Stimulated activated CD4-positive, alpha-beta T cell treated with anti-CD3 and anti-CD28 coated beads, Interleukin-15, amount 100 ng/mL, for 24 hours (primary cell): ENCODE measurements at regions not wholly inside any gene's neighbourhood (a gene's known extent, or its start where the extent isn't known, plus 50 kb on each side); places are given as distances from the start of the nearest gene placed in this dataset.
"Not testable (repeated sequence)": the region's sequence is repeated elsewhere in the genome, so short reads cannot be mapped to it uniquely, and the experiment has no call there.

ENCODE experiments used
- DNase-seq: peaks from one replicate; pipeline ENCODE4 v3.0.0-alpha.2; 2020

DNA sequence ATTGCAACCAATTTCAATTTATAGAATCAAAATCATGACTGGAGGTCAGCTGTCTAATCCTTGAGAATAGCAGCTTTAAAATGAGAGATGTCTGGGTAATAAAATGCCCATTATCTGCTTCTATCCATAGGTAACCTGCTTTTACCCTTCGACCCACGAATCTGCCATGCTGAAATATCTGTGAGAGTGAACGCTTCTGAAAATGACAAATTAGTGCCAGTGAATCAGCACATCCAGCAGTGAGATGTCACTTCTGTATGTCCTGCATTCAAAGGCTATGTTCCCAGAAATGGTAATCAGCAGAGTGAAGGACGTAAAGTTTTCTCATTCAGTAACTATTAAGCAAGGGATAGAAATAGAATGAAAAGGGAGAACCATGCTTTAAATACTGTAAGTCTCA, 532.4 kb upstream of the ITGA1 start:
- no peak for DNase-seq

DNA sequence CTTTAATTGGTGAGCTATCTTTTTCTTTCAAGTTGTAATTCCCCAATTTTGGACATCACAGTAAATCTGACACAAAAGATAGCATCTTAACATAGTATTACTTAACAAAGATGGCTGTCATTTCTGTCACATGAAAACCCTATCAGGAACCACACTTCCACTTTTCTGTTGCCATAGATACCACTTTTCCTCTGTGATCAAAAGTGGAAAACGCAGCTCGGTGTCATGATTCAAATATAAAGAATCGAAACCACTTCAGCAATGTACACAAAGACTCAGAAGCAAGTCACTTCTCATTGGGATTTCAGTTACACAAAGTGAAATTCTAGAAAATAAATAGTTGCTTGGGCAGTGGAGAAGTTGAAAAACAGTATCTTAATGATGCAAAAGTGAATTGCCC, 524.9 kb upstream of the ITGA1 start:
- no peak for DNase-seq

DNA sequence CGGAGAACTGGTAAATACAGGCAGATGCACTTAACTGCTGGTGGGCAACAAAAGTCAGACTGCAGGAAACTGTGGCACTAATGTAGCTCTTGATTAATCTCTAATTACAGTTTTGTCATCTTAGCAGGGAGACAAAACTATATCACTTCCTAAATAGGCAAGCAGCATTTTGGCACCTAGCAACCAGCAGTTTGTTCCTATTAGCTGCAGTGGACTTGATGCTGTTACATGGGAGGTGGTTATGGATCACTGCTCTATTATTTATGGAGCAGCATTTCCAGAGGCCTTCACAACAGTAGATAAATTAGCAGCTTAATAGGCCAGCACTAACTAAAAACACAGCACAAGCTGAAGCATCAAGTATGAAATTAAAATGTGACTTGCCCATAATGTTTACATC, 518.3 kb upstream of the ITGA1 start:
- no peak for DNase-seq

DNA sequence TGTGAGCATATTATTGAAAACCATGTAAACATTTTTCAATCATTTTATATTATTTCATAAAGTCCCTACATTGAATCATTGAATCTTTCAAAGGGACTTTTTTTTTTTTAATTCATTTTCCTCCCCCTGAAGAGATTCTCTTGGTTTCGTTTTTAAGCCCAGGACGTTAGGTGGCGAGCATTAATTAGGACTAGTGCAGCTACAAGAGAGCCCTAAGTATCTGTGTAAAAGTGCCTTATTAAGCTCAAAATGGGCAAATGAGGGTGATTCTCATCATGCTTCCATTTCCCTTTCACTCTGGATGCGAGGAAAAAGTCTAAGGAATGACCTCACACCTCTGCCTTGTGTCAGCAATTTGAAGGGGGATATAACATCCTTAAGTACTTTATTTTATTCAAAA, 517.9 kb upstream of the ITGA1 start:
- no peak for DNase-seq

DNA sequence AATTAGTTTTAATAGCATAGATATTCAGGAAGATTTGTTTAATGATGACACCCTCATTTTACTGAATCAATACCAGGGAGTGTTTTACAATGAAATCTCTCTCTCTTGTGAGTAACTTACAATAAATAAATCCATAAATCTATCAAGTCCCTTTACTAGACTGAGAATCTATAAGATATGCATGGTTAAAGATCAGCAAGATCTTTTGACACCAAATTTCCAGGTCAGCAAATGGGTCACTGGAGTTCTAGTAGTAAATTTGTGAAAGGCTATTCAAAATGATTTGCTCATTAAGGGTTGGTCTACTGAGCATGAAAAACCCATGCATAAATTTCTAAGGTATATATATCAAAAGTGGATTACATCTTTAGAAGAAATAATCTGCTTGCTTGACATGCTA, 512.1 kb upstream of the ITGA1 start:
- no peak for DNase-seq

DNA sequence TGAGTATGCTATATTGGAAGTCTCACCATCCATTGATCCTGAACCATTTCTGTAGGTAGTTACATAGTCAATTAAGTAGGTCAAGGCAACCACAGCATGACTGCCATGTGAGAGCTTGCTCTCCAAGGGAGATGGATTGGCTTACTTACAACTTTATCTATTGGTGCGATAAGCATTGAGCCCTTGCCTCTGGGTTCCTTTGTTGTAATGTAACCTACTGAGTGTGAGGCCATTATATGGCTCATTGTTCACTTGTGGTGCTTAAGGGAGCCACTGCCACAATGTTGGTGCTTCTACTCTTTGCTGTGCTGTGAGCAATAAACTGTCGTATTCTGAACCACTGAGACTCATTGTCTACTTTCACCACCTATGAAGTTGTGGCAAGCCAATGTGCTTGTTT, 510.6 kb upstream of the ITGA1 start:
- DNase-seq, result no peak

DNA sequence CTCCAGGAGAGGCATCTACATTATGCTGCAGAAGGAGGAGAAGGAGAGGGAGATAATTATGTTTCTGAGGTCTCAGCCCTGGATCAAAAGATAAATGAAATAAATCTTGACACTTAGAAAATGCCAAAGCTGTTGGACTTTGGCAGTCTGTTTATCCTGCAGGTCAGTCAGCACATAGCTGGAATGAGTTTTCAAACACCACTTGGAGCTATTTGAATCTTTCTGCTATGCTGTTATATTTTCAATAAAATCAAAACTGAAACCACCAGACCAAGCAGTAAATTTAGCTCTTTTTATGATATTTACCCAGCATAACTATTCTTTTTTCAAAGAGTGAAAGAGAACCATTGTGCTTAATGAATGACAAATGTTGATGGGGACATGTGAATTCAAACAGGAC, 505.1 kb upstream of the ITGA1 start:
- DNase-seq, result no peak

DNA sequence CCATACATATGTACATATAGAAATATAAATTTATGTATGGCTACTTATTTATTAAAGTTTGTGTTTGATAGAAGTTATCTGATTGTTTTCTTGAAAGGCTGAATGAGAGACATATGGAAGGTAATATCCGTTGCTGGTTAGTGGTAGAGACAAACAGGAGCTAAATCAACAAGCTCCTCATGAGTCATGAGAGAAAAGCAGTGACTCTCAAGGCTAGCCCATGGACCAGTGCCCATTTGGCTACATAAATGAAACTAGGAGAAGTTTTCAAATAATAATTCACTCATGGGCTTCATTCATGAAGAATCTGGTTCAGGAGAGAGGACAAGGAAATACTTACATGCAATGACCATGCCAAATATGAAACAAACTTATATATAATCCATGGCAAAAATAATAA, 504.5 kb upstream of the ITGA1 start:
- DNase-seq, result no peak

DNA sequence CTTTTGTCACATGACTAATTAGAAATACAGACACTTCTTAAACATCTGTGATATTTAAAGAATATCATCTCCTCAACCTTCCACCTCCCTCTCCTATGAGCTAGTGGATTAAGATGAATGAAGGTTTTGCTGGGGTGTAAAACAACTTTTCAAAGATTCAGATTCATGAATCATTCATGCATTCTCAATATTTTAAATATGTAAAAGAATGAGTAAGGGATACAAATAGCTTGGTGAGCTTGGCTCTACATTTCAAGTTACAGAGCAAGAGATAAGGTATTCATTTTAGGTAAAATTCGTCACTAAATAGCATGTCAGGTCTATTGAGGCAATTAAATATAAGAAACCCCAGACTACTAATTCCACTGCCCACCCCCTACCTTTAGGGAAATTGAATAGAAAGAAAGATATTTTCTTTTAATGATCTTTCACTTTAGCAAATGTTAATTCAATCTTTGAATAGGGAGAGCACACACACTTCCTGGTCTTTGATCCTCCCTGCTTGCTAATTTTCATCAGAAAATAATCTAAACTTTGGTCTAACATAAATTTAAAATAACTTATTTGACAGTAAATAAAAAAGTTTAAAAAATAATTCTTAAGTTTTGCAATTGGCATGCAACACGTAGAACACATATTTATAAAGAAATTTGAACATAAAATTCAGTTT, 486.9 kb upstream of the ITGA1 start:
- no peak for DNase-seq

DNA sequence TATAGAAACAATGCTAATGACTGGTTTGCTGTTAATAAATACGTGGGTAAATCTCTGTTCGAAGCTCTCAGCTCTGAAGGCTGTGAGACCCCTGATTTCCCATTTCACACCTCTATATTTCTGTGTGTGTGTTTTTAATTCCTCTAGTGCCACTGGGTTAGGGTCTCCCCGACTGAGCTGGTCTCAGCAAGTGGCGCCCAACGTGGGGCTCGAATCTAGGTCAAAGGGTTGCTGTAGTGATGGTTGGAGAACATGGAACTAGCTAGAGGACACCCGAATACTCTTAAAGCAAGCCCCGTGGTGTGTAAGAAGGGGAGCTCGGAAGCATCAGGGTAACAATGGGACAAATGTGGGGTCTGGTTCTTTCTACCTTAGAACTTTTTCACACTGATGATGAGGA, 482.9 kb upstream of the ITGA1 start:
- DNase-seq, result not testable (repeated sequence)

DNA sequence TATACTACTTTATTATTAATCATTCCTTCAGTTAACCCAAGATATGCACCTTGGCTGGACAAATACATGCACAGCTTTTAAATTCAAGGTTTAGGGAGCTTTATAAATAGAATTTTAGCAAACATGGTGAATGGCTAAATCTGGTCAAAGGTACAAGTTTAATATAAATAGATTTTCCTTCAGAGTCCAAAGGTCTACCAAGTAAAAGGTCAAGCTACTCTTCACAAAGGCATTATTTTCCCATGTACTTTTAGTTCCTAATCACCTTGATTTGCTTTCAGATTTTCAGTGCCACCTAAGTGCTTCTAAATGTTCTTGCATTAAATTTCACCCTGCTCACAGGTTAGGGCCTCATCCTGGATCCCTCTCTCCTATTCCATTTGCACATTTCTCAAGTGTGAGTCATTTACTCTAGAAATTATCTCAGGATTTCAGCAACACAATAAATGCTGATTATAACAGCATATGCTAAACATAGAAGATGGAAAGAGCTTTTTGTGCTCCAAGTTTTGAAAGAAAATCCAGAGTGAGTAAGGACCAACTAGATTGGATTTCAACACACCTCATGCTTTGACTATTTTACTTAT, 459.4 kb upstream of the ITGA1 start:
- DNase-seq, result no peak

DNA sequence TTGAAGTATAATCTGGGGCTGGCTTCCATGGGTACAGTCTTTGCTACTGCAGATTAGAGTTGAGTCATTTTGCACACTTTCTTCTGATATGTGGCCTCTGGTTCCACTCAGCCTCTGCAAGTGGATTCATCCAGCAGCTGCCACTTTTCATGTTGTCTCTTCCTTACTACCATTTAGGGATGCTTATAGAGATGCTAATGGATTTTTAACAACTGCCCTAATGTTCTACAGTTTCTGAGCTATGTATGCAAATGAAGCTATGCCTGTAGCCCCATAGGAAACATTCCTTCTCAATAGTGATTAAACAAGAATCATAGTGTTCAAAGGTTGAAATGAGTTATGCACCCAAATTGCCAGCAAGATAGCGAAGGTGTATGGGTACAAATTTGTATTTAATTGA, 456.0 kb upstream of the ITGA1 start:
- no peak for DNase-seq

DNA sequence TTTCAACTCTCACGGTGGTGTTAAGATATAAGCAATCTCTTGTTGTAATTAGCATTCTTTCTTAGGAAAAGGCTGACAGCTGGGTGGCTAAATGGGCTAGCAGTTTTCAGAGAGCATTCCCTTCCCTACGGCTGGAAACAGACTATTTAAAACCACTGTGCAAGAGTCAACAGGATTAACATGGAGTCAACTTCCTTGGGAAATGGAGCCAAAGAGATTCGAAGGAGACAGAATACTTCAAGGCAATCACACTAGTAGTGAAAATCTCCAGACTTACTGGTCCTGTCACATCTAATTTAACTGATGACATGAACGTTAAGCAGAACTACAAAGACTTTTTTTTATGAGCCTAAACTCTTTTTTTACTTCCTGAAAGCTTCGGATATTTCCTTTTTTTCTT, 453.3 kb upstream of the ITGA1 start:
- DNase-seq, result no peak

DNA sequence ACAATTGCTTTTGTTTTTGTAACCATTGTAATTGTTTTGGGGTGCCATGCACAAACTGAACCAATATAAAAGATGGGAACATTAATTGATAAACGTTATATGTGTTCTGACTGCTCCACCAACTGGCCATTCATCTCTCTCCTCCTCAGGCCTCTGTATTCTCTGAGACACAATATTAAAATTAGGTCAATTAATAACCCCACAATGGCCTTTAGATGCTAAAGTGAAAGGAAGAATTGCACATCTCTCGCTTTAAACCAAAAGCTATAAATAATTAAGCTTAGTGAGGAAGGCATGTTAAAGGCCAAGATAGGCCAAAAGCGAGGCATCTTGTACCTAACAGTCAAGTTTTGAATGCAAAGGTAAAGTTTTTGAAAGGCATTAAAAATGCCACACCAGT, 448.4 kb upstream of the ITGA1 start:
- no peak for DNase-seq

DNA sequence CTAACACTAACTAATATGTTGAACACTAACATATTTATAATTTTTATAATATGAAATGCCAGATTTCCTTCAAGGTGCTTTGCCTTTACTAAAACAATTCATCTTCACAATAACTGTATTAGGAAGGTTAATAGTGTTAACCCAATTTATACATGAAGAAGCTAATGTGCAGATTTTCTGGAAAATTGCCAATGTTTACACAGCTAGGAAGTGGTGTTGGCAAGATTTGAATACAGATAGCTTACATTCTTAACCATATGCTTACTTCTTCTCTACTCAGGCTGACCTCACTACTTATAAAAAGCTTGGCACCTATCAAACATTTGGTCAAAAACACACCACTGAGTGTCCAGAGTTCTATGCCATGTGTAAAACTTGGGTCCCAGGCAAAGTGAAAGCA, 445.4 kb upstream of the ITGA1 start:
- no peak for DNase-seq

DNA sequence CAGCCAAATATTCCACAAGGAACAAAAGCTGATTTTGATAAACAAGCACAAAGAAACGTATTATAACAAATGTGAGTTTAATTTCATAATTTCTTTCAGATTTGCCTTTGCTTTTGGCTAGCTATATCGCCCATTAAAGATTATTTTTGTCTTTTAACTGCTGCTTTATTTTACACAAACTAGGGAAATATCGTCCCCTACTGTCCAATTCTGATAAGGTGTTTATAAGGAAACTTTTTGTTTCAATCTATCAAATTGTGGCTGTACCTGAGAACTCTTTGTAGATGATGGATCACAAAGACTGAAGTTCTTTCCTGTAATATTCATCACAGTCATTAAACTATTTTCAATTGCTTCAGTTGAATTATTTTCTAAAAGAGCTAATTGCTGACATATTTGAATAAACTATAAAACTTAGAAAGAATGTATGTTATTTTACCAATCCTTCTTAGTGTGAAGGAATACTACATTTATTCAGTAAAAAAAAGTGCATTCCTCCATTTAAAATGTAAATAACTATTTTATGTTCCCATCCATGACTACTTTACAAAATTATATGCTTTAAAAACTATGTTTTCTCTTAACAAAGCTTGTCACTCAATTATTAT, 431.3 kb upstream of the ITGA1 start:
- DNase-seq, result no peak

DNA sequence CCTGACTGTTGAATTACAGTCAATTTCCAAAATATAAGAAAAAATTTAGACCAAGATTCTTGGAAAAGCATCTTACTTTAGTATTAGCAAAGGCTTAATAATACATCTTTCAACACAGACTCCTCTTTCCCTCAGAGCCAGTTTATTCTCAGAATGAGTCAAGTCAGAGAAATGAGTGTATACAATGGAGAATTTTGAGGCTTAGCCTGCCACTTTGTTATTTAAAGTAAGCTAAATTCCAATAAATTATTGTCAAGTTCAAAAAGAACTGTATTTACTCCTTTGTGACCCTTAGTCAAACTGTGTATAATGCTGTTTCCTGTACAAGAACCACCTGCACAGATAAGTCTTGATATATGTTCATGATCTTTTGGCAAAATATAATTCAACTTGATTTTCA, 428.5 kb upstream of the ITGA1 start:
- no peak for DNase-seq

DNA sequence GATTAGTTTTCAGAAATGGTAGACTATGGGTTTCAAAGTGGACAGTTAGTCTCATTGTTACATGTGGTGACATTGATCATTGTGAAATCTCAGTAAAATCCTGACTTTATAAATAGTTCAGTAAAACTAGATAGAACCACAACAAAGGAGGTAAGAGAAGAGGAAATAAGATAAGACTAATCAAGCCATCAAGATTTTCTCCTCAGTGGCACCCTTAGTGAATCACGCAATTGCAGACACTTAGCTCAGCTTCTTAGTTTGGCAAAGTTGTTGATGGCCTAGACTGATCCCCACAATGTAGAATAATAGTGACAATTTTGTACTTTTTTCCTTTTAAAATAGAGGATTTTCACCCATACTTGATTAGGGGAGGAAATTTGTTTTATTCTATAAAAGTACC, 426.7 kb upstream of the ITGA1 start:
- no peak for DNase-seq

DNA sequence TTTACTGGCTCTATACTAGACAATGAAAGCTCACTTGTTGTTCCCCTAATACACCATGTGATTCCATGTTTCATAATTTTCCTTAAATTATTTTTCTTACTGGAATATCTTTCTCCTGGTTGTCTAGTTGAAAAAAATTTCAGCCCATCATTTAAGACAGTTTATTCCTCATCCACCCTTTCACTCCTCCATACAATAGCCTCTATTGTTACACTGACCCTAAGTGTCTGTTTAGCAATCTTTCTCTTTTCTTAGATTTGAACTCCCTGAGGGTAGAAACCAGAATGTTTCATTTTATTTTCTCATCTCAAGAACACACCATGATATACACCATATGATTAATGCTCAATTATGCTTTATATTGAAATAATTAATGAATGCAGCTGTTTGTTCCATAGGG, 413.4 kb upstream of the ITGA1 start:
- no peak for DNase-seq

DNA sequence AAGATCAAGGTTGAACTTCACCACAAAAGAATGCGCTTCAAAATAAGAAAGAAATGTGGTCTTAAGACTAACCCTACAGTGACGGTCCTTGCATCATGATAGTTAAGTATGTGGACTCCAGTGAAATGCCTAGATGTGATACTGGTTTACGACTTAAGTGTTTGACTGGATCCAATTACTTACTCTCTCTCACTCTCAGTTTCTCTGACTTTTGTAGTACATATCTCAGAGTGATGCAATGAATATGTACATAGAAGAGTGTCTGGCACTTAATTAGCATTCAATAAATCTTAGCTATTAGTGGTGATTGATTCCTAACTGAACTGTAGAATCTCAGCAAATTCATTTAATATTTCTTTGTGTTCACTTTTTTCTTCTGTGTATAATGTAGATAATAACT, 411.7 kb upstream of the ITGA1 start:
- DNase-seq, result no peak

DNA sequence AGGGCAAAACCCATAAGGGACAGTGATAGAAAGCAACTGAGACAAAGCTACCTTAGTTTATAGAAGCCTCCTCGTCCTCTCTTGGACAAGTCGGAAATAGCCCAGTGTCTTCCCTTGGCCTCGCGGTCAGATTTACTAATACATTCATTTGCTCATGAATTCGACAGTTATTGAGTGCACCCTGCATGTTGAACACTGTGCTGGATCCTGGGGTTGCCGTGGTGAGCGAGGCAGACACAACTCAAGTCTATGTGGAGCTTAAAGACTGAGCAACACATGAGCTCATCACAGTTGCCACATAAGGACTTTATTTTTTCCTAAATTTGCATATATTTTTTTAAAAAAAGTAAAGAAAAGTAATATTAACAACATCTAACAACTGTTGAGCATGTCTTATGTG, 411.1 kb upstream of the ITGA1 start:
- no peak for DNase-seq

DNA sequence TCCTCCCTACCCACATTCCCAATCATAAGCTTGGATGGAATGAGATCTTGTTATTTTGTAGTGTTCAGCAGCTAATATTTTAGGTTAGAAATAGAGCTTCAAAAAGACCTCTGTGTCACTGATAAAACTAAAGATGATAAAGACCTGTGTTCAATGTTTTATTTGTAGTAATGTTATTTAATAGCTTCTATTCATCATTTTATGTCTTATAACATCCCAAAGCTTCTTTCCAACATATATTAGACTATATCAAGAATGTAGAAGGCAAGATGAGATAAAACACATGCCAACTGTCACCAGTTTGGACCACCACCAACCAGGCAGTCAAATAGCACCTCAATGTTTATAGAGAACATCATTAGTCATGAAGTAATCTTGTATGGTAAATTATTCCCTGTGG, 409.5 kb upstream of the ITGA1 start:
- no peak for DNase-seq

DNA sequence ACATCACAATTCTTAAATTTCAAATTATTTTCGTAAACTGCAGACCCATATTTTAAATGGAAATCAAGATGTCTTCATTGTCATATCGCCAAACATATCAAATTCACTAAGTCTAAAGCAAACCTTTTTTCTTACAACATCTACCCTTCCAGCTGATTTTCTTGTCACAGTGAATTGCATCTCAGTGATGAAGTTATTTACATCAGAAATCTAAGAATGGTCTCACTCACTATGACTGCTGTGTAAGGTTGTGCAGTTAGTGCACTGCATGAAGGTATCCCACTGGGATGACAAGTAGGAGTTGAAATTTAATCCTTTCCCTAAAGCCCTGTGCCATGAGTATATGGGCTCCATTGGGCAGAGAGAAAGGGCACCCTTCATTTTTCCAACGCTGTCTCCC, 399.4 kb upstream of the ITGA1 start:
- DNase-seq, result no peak

DNA sequence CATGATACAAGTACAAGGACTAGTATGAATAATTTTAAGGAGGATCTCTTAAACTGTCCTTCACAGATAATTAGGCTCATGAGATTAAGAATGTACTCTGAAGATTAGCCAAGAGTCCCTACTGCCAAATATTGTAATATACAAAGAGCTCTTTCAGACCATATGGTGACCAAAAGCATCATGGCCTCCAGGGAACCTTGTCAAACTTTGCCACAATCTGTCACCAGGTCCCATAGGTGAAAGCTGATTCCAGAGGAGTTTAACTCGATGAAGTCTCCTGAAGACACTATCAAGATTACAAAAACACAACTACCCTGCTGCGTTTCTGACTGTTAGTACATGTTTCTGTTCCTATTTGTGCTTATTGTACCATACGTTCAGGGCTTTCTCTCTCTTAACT, 395.4 kb upstream of the ITGA1 start:
- no peak for DNase-seq

DNA sequence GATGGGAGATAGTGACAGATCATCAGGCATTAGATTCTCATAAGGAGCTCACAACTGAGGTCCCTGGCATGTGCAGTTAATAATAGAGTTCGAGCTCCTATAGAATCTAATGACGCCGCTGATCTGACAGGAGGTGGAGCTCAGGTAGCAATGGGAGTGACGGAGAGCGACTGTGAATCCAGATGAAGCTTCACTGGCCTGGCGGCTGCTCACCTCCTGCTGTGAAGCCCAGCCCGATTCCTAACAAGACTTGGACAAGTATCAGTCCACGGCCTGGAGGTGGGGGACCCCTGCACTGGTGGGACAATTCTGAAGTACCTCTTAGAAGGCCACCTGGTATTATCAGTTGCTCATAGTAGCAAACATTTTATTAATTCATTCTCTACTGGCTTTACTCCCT, 377.9 kb upstream of the ITGA1 start:
- no peak for DNase-seq
